Adipose tissue (tissue), 3 donors: ENCODE measurements at regions not wholly inside any gene's neighbourhood (a gene's known extent, or its start where the extent isn't known, plus 50 kb on each side); places are given as distances from the start of the nearest gene placed in this dataset.
"Not testable (repeated sequence)": the region's sequence is repeated elsewhere in the genome, so short reads cannot be mapped to it uniquely, and the experiment has no call there.

Experiments
- H3K27ac ChIP-seq: one replicate; pipeline ENCODE4 v1.5.1; 2013; ENCODE audit warnings: low read depth, low read length
- WGBS, 3 donors: extraction: QIAGEN DNeasy Blood & Tissue Kit; methylation state at CpG; one replicate each; pipeline ENCODE4 v1.1.7; 2013; 5-methylcytosine and 5-hydroxymethylcytosine counted together
- donor health status: healthy with polysubstance abuse.
- donor health status: Bipolar disorder and iron deficiency.
- donor health status: healthy.

DNA sequence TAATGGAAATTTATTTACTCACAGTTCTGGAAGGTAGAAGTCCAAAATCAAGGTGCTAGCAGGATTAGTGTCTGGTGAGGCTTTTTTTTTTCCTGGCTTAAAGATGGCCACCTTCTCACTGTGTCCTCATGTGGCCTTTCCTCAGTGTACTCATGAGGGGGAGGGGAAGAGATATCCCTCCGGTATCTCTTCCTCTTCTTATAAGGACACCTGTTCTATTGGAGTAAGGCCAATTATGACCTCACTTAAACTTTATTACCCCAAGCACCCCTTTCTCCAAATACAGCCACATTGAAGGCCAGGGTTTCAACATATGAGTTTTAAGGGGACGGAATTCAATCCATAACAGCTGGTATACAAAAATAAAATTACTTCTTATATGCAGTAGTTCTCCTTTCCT lies 203.7 kb upstream of the C1orf87 start:
- 56 to 69% (median 62%) methylated on average over 2 of the region's 2 CpGs for WGBS, 3 donors
- no peak overlapping the region for H3K27ac ChIP-seq

DNA sequence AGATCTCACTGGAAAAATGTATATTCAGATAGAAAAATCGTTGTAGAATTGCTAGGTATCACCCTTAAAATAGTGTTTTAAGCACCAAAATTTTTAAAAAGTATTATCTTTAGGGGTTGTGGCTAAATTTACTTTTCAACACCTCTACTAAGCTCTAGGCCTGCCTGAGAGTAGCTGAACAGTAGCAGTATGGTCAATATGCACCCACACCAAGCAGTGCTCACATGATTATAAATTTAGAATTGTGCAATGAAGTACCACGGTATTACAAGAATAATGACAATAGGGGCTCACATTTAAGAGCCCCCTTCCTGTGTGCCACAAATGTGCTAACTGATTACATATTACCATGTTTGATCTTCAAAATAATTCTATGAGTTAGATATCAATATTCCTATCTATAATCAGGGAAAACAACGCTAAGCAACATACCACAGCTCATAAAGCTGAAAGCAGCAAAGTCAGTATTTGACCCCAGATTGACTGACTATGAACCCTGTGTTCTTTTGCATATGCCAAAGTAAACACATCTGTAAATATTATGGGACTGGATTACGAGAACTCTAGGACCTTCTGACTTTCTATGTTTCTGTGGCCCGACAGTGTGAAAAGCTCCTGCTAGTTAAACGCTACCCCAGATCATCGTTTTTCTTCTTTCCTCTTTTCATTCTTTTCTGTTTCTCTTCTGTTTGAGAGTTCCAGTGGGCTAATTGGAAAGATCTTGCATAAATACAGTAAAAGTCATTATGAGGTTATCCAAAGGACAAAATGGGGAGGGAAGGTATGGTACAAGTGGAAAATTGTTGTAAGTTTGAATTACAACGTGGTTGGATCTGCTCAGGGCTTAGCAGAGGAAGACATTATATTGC lies 201.1 kb upstream of the C1orf87 start:
- 55 to 66% (median 56%) methylated on average over 8 of the region's 8 CpGs for WGBS, 3 donors
- H3K27ac ChIP-seq: no peak overlapping the region

DNA sequence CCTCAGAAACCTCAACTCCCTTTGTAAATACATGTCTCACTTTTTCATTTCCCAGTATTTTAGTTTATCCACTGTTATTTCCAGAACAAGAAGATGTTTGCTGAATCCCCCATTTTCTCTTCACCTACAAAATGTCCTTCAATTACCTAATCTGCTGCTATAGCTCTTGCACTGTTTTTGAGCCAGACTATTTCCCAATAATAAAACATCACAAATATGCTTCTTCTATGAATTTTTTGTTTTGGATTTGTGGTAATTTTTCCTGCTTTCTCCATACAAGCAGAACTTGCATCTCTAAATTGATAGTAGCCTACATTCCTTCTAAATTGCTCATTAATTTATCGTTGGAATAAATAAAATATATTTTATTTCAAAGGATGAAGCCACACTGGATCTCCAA lies 199.6 kb upstream of the C1orf87 start:
- no peak overlapping the region for H3K27ac ChIP-seq
- WGBS, 3 donors: 76 to 94% (median 77%) methylated on average over 1 of the region's 1 CpG

DNA sequence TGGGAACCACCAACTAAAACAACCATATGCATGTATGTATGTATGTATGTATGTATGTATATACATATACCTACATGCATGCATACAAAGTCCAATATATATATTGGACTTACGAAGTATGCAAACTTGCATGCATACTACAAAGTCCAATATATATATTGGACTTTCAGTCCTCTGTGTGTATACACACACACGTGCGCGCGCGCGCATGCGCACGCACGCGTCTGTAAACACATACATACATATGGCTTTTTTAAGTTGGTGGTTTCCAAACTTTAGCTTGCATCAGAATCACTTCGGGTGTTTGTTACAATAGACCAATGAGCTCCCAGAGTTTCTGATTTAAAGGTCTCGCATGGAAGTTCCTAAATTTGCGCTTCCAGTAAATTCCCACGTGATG lies 197.5 kb upstream of the C1orf87 start:
- H3K27ac ChIP-seq: no peak overlapping the region
- WGBS, 3 donors: 97% methylated on average over 15 of the region's 15 CpGs

DNA sequence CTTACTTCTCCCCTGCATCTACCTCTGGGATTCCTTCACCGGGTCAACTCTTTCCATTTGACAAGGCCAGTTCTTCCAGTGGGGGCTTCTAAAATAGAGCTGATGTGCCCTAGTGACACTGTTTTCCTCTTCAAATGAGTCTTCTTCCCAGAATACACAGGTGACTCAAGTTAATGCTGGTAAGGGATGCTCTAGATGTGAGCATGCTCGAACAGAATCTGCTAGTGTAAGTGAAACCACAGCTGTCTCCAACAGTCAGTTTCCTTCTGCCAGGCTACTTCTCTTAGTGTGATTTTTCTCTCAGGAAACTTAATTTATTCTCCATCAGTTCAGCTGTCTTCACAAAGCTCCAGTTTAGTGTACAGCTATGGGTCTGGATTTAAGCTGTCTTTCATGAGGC lies 194.9 kb upstream of the C1orf87 start:
- 87 to 91% (median 90%) methylated on average over 2 of the region's 2 CpGs for WGBS, 3 donors
- no peak overlapping the region for H3K27ac ChIP-seq

DNA sequence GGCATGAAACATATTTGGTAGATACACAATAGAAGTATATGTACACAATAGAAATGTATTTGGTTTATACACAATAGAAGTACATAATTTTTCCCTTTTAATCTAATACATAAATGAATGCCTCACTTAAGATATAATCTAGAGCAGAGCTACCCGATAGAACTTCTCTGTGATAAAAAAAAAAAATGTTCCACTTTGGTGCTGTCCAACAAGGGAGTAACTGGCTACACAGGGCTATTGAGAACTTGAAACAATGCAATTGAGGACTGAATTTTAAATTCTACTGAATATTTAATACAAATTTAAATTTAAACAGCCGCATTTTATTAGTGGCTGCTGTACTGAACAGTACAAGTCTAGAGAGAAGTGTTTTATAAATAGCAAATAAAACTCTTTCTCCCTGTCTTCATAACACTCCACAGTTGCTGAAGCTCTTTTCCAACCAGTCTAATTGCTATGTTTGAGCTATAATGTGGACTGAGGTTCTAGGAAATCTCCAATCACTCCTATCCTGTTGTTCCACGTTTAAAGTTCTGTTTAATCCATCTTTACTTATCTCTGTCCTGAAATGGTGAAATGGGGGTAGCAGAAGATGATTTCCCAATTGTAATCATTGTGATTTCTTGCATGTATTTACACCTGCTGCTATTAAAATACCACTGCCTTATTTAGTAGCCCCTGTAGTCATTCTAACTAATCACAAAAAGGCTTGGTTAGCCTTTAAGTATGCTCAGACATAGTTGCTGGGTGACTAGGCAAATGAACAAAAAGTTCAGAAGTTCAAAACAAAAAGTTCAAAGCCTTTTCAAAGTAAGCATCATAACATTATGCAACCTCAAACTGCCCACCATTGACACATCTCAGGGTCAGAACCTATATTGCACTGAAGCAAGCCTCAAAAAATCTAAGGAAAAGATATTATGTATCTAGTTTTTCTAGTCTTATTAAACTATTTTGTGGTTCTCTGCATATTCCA lies 192.3 kb upstream of the C1orf87 start:
- H3K27ac ChIP-seq: no peak overlapping the region
- 61 to 71% (median 70%) methylated on average over 3 of the region's 3 CpGs for WGBS, 3 donors

DNA sequence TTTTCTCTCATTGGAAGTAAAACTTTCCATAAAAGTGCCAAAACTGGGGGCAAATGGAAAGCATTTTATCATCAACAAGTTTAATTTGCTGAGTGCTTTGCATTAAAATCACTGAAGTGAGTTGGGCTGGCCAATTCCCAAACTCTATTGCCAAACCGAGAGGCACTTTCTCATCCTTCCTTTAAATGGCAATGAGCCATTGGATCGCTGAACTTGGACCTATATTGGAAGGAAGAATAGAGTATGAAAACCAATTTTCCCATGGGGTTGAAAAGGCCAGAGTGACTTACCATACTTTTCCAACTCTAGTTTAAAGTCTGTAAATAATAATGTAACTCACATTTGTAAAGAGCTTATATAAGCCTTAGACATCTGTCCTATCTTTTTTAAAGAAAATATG lies 189.1 kb upstream of the C1orf87 start:
- WGBS, 3 donors: 59 to 75% (median 62%) methylated on average over 2 of the region's 2 CpGs

DNA sequence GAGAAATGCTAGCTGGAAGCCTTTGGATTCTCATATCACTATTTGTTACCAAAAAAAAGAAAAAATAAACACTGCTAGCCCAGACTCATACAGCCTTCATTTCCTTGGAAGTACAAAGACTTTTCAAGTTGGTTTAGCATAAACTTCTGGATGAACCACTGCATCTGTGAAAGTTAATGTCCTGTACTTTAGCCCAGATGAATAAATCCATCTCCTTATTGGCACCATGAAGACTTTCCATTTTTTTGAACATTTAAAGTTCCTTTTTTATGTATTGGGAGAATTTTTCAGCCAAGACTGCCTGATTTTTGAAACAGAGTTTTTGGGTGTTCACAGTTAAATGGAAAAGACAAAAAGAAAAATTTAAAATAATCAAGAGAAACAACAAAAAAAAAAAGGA lies 184.0 kb upstream of the C1orf87 start:
- H3K27ac ChIP-seq: no peak overlapping the region

More for the DNA sequence above, 189.1 kb upstream of the C1orf87 start:
- H3K27ac ChIP-seq: no peak overlapping the region

DNA sequence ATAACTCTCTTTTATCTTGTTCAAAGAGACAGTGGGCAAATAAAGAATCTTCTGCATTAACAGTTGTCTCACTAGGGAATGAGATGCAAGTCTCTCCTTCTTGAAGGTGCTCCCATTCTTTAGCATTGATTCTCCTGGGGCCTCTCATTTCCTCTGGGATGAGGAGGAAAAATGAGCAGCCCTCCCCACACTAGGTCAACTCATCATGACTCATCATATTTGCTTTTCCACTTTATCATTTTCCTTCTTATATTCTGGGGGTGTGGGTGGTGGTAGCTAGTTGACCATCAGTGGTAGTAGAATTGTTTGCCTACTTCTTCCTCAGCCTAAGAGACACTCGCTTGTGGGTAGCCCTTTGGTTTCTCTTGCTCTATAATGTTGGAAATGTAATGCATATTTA lies 182.0 kb upstream of the C1orf87 start:
- H3K27ac ChIP-seq: no peak overlapping the region
- 81 to 91% (median 87%) methylated on average over 1 of the region's 1 CpG for WGBS, 3 donors

DNA sequence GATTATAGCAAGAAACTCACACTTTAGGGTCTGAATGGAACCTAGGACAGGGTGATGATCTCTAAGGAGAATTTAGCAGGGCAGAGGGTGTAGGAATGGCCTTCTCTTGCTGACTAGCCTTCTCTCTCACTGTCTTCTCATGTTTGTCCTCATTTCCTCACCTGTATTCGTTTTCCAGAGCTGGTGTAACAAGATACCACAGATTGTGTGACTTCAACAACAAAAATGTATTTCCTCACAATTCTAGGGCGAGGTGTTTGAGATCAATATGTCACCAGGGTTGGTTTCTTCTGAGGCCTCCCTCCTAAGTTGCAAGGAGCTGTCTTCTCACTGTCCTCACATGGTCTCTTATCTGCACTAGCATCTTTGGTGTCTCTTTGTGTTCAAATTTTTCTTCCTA lies 177.9 kb upstream of the C1orf87 start:
- 67 to 75% (median 74%) methylated on average over 2 of the region's 2 CpGs for WGBS, 3 donors
- no peak overlapping the region for H3K27ac ChIP-seq

DNA sequence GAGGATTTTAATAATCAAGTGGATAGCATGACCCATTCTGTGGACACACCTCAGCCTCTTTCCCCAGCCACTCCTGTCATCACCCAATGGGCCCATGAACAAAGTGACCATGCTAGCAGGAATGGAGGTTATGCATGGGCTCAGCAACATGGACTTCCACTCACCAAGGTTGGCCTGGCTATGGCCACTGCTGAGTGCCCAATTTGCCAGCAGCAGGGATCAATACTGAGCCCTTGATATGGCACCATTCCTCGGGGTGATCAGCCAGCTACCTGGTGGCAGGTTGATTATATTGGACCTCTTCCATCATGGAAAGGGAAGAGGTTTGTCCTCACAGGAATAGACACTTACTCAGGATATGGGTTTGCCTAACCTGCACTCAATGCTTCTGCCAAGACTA lies 173.9 kb upstream of the C1orf87 start:
- not testable (repeated sequence) for H3K27ac ChIP-seq
- WGBS, 3 donors: 44 to 85% (median 77%) methylated on average over 1 of the region's 1 CpG

DNA sequence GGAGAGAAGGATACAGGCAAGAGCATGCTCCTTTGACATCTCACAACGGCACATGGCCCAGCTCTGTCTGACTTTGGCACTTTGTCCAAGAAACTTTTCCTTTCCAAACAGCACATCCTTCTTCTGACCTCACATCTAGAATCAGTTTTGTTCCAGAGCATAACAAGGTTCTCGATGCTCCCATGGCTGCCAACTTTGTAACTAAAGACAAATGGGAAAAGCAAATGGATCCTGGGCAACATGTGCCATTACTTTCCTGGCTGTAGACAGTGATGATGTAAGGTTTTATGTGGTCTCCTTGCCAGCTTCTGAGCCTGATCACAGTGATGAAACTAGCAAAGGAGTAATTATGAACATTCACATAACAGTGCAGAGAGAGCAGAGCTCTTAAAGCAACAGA lies 171.8 kb upstream of the C1orf87 start:
- 58 to 78% (median 58%) methylated on average over 2 of the region's 2 CpGs for WGBS, 3 donors
- H3K27ac ChIP-seq: no peak overlapping the region

DNA sequence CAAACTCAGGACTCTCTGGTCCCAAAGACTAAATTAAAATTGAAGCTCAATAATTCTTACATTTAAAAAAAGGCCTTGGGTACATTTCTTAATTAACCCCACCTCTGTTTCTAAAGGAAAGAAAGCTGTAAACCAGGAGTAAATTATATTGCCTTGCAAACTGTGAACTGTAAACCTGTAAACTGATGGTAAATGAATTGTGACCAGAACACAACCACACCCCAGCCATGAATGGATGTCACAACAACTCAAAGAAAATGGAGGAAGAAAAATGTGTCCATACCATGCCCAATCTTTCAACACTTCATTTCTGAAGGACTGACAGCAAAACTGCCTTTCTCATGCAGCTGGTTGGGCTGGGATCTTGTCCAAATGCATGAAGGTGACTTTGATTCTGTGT lies 171.3 kb upstream of the C1orf87 start:
- H3K27ac ChIP-seq: no peak overlapping the region

DNA sequence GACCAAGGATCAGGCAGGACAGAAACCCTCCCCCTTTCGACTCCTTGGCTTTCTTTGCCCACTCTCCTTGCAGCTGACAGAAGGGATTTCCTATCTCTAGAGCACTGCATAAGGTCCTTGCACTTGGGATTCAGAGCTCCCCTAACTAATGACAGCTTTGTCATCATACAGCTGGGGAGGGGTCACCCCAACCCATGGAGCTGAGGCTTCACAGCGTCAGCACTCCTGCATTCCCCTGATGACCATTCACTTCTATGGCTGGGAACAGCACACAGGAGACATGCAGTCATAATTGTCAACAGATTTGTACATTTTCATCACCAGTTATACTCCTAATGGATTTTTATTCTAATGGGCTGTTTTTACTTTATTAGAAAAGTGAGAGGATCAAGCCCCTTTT lies 161.7 kb upstream of the C1orf87 start:
- H3K27ac ChIP-seq: no peak overlapping the region
- 61 to 72% (median 69%) methylated on average over 2 of the region's 2 CpGs for WGBS, 3 donors

DNA sequence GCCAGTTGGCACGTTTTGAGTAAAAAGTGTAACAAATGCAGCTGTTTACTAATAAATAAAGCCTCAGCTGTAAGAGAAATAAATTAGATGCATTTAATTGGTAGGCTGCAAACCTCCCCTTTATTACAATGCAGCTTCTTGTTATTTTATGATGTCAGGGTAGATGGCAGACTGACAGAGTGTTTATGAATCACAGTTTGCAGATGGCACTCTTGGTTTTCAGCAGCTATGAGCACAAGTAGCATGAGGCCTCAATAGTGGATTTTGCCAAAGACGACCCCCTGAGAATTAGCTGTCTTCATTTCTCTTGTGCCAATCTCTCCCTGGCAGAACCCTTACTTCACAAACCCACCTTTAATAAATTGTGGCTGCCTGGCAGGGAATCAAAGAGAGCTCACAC lies 161.2 kb upstream of the C1orf87 start:
- 73 to 83% (median 75%) methylated on average over 2 of the region's 2 CpGs for WGBS, 3 donors
- H3K27ac ChIP-seq: no peak overlapping the region

DNA sequence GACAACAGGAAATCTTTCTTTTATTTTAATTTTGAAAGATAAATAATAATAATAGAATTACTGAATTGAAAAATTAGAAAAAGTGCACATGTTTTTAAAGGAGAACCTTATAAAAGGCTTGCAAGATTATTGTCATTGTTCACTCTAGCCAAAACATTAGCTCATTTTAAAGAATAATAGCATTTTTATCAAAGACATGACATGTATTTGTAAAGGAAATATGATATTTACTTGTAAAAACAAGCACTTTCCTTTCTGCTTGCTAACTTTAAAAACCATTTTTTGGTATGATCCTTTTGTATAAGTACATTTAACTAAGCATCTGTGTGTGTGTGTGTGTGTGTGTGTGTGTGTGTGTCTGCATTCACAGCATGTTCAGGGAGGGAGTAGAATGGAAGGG lies 156.3 kb upstream of the C1orf87 start:
- H3K27ac ChIP-seq: no peak overlapping the region

DNA sequence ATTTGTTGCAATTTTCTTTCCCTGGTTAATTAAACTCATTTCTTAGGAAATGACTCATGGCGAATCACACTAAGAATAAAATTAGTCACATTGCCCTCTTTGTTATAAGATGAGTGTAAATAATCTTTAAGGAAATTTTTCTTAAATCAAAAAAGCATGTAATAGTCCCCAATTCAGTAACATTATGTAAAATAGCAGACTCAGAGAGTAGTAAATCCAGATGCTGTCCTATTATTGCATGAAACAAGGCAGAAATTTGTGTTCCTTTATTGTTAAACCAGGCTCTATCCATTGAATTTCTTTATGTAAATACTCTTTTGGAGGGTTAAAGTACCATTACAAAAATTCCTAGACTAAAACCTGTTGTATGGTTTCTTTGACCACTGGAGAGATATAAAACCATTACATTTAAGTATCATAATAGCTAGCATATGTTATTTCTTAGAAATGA lies 154.5 kb upstream of the C1orf87 start:
- 83 to 93% (median 84%) methylated on average over 1 of the region's 1 CpG for WGBS, 3 donors
- no peak overlapping the region for H3K27ac ChIP-seq

DNA sequence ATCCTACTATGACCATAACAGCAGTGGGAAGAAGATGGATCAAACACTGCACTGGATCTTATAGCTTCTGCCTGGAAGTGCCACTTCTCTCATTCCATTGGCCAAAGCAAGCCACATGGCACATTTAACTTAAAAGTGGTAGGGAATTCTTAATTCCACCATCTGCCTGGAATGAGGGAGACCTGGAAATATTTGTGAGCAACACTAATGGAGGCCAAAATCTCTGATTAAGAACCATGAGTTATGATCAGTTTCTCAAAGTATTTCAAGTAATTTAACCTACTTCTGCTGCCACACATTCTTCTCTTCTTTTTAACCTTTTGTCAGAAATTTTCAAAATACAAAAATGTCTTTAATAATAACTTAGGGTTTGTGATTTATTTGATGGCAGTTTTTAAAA lies 154.0 kb upstream of the C1orf87 start:
- no peak overlapping the region for H3K27ac ChIP-seq

DNA sequence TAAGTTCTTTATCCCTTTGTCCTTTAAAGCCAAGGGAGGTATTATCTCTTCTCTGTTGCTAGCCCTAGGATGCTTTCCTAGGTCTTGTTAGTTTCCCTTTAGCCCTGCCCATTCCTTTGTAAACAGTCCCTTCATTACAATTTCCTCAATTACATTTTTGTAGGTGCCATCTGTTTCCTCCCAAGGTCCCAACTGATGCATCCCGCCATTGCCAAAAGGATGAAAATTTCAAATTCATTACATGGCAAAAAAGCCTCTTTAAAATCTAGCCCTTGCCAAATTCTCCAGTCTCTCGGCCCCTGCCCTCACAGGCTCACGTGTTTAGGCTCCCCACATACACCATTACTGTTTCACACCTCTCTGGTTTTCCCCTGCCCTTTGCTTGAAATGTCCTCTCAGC lies 151.9 kb upstream of the C1orf87 start:
- 62 to 83% (median 80%) methylated on average over 3 of the region's 3 CpGs for WGBS, 3 donors
- no peak overlapping the region for H3K27ac ChIP-seq

DNA sequence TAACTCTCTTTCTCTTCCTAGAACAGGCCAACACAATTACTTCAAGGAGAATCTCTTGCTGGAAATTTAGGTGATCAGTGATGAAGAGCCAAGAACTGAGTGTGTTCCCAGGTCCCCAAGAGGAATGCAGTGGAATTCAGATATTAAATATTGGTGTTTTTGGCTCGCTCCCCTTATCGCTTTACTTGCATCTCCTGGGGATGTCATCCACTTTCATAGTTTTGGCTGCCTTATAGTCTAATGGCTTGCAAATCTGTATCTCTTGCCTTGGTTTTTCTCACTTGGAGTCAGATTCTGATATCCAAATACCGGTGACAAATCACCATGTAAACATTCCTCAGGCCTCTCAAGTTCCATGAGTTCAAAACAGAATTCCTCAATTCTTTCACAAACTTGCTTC lies 151.0 kb upstream of the C1orf87 start:
- no peak overlapping the region for H3K27ac ChIP-seq
- 85 to 89% (median 87%) methylated on average over 3 of the region's 3 CpGs for WGBS, 3 donors
